DND-41 (cell line): ENCODE measurements at regions not wholly inside any gene's neighbourhood (a gene's known extent, or its start where the extent isn't known, plus 50 kb on each side); places are given as distances from the start of the nearest gene placed in this dataset.

Experiments used
- CTCF ChIP-seq: IDR thresholded peaks from 2 replicates; pipeline ENCODE4 v1.5.1; 2012; ENCODE audit warnings: borderline replicate concordance, low read length, moderate library complexity, mild to moderate bottlenecking; ENCODE audit not compliant: poor library complexity, severe bottlenecking; ENCODE audit errors: extremely low read depth
- EZH2 ChIP-seq: IDR thresholded peaks from 3 replicates; pipeline ENCODE4 v1.6.1; 2012; ENCODE audit warnings: borderline replicate concordance, low read depth, mild to moderate bottlenecking, moderate library complexity, low read length, inconsistent platforms; ENCODE audit not compliant: severe bottlenecking

GRCh38 chr12:127064207-127064606, 1202.8 kb upstream of the TMEM132C start:
- TF ChIP-seq CTCF = no peak
- TF ChIP-seq EZH2 = no peak
